Right lobe of liver (tissue), 4 donors: ENCODE measurements at regions not wholly inside any gene's neighbourhood (a gene's known extent, or its start where the extent isn't known, plus 50 kb on each side); places are given as distances from the start of the nearest gene placed in this dataset.

Source experiments
- CTCF ChIP-seq, 4 donors: fragments of 200-600 bp in 3 of 4; fragments of 450-650 bp in 1 of 4; IDR thresholded peaks; one replicate each; pipeline versions ENCODE4 v1.5.1 to v1.8.0; 2016 to 2022; ENCODE audit warnings: antibody characterized with exemption in 4 of 4, mild to moderate bottlenecking in 2 of 4
- POLR2A ChIP-seq: fragments of 450-650 bp; IDR thresholded peaks from one replicate; pipeline ENCODE4 v1.6.1; 2017; ENCODE audit warnings: antibody characterized with exemption, mild to moderate bottlenecking
- donor health status: DM: no; HTN: no; CAD: no.
- donor health status: DM: no; HTN: no; CAD: no.
- donor health status: DM: no; HTN: yes; CAD: no.

GRCh38 chr9:115495836-115496235, 377.9 kb upstream of the TNC start:
- no peak for TF ChIP-seq CTCF (IDR thresholded peaks at IDR 0.05)
- TF ChIP-seq POLR2A: no peak
